Transverse colon (tissue), 4 donors: ENCODE measurements at regions not wholly inside any gene's neighbourhood (a gene's known extent, or its start where the extent isn't known, plus 50 kb on each side); places are given as distances from the start of the nearest gene placed in this dataset.

Experiments
- CTCF ChIP-seq, 5 experiments: fragments of 200-600 bp in 3 of 5; fragments of 450-650 bp in 2 of 5; sonication (generic) in 3 of 5; IDR thresholded peaks; 1 replicate in 2 of 5; 2 replicates in 3 of 5; pipeline ENCODE4 v1.5.1; 2016 to 2017; ENCODE audit warnings: antibody characterized with exemption in 5 of 5, inconsistent platforms in 3 of 5, mild to moderate bottlenecking in 2 of 5, moderate library complexity in 1 of 5
- POLR2A ChIP-seq: fragments of 450-650 bp; IDR thresholded peaks from one replicate; pipeline ENCODE4 v1.6.1; 2016; ENCODE audit warnings: antibody characterized with exemption, mild to moderate bottlenecking, moderate library complexity
- POLR2AphosphoS5 ChIP-seq, 3 donors: sonication (generic); formaldehyde crosslinking; IDR thresholded peaks; one replicate each; pipeline ENCODE4 v1.6.1; 2016; ENCODE audit warnings: antibody characterized with exemption in 3 of 3

GRCh38 chr5:138640138-138640537 is 64.9 kb upstream of the HSPA9 start:
- no peak for TF ChIP-seq CTCF (IDR thresholded peaks at IDR 0.05)
- TF ChIP-seq POLR2A, result no peak
- no peak for TF ChIP-seq POLR2AphosphoS5 (IDR thresholded peaks at IDR 0.05)
